Common myeloid progenitor, CD34-positive (primary cell): ENCODE measurements at regions not wholly inside any gene's neighbourhood (a gene's known extent, or its start where the extent isn't known, plus 50 kb on each side); places are given as distances from the start of the nearest gene placed in this dataset.

Source experiments
- CTCF ChIA-PET: fragments of 350-600 bp; sonication (Branson Sonifier 250); formaldehyde crosslinking; loops from one replicate; lab custom pipeline; 2021; ENCODE audit warnings: antibody characterized with exemption; lab: Charles Lee
- POLR2A ChIA-PET: fragments of 350-600 bp; sonication (Branson Sonifier 250); formaldehyde crosslinking; loops from one replicate; lab custom pipeline; 2021; ENCODE audit warnings: antibody characterized with exemption; lab: Charles Lee
- DNase-seq, 3 donors: peaks; one replicate each; pipeline versions ENCODE4 v3.0.0 to v3.0.0-alpha.2; 2013
- H3K27ac ChIP-seq, 2 experiments: 1 replicate in 1 of 2; 2 replicates in 1 of 2; pipeline ENCODE4 v1.7.0; 2013; ENCODE audit warnings: inconsistent platforms in 2 of 2, low read length in 2 of 2, mild to moderate bottlenecking in 2 of 2, low read depth in 1 of 2, moderate library complexity in 1 of 2; ENCODE audit not compliant: severe bottlenecking in 2 of 2, insufficient read depth in 1 of 2, poor library complexity in 1 of 2
- H3K27me3 ChIP-seq, 5 experiments: replicated peaks in 2 of 5; 1 replicate in 3 of 5; 2 replicates in 2 of 5; pipeline versions ENCODE4 v1.6.1 to v1.7.0; 2013; ENCODE audit warnings: low read length in 4 of 5, mild to moderate bottlenecking in 2 of 5, moderate library complexity in 2 of 5, inconsistent platforms in 1 of 5; ENCODE audit not compliant: insufficient read depth in 5 of 5, control insufficient read depth in 4 of 5
- H3K36me3 ChIP-seq, 4 experiments: 1 replicate in 2 of 4; 2 replicates in 2 of 4; pipeline versions ENCODE4 v1.6.1 to v1.7.0; 2013; ENCODE audit warnings: low read length in 3 of 4, control low read depth in 1 of 4, mild to moderate bottlenecking in 1 of 4; ENCODE audit not compliant: control insufficient read depth in 4 of 4, insufficient read depth in 4 of 4
- H3K4me1 ChIP-seq, 4 experiments: 1 replicate in 3 of 4; 2 replicates in 1 of 4; pipeline versions ENCODE4 v1.6.1 to v1.7.1; 2013; ENCODE audit warnings: low read length in 3 of 4, mild to moderate bottlenecking in 3 of 4, control low read depth in 1 of 4, inconsistent platforms in 1 of 4, moderate library complexity in 1 of 4; ENCODE audit not compliant: control insufficient read depth in 4 of 4, insufficient read depth in 4 of 4; ENCODE audit errors: control extremely low read depth in 1 of 4
- H3K4me3 ChIP-seq, 7 experiments: 1 replicate in 4 of 7; 2 replicates in 3 of 7; pipeline versions ENCODE4 v1.5.1 to v1.7.0; 2013; ENCODE audit warnings: mild to moderate bottlenecking in 7 of 7, low read length in 6 of 7, moderate library complexity in 6 of 7, inconsistent platforms in 2 of 7, low read depth in 2 of 7, control low read depth in 1 of 7; ENCODE audit not compliant: insufficient read depth in 4 of 7, control insufficient read depth in 1 of 7; ENCODE audit errors: extremely low read depth in 1 of 7
- H3K9me3 ChIP-seq, 5 experiments: 1 replicate in 4 of 5; 2 replicates in 1 of 5; pipeline versions ENCODE4 v1.6.1 to v1.7.1; 2013; ENCODE audit warnings: low read length in 4 of 5, mild to moderate bottlenecking in 2 of 5, inconsistent platforms in 1 of 5, low read depth in 1 of 5, moderate library complexity in 1 of 5; ENCODE audit not compliant: control insufficient read depth in 4 of 5, insufficient read depth in 2 of 5; ENCODE audit errors: control extremely low read depth in 1 of 5
- WGBS: methylation state at CpG from one replicate; pipeline ENCODE4 v1.1.5; 2013; ENCODE audit not compliant: insufficient coverage; 5-methylcytosine and 5-hydroxymethylcytosine counted together

DNA sequence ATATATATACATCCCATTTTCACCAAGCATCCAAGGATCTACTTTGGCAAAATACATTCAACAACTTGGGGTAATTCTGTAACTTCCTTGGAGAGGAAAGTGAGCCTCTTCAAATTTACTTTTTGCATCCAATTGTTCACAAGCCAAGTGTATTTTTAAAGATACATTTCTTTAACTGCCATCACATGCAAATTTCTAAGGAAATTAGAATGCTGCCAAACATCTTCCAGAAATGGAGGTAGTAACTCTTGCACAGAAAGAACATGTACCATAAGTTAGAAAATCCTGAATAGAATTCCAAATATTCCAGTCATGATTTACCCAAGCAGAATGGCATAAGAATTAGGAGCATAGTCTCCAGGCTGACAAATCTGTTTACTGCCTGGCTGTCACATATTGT lies 220.5 kb upstream of the NWD2 start:
- H3K4me3 ChIP-seq: no peak overlapping the region
- no peak overlapping the region for H3K27ac ChIP-seq
- ChIA-PET POLR2A (no interaction called here), CTCF (no interaction called here)
- H3K4me1 ChIP-seq: no peaks in the 10 kb centered on the region
- H3K9me3 ChIP-seq: no peaks in the 10 kb centered on the region
- no peaks in the 10 kb centered on the region for H3K36me3 ChIP-seq
- DNase-seq: no peak
- no peaks in the 10 kb centered on the region for H3K27me3 ChIP-seq

DNA sequence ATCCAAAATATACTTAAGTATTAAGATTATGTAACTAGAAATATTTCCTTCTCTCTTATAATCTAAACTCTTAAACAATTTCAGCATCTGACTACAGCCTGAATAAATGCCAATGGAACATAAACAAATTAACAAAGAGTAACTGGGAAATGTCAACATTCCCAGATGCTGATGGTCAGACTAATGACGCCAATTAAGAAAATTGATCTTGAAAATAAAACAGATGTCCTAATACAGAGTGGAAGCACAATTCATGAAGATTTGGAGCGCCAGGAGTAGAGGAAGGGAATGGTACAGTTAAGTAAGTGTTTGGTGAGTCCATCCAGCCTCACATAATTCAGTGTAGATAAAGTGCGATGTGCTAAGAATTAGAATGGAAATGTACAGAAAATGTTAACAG lies 203.7 kb upstream of the NWD2 start:
- Histone ChIP-seq H3K9me3 (no peaks in the 10 kb centered on the region), H3K27me3 (no peaks in the 10 kb centered on the region), H3K4me3 (no peak overlapping the region), H3K36me3 (no peaks in the 10 kb centered on the region), H3K27ac (no peak overlapping the region), H3K4me1 (no peaks in the 10 kb centered on the region)
- DNase-seq: no peak
- POLR2A ChIA-PET: no interaction called here
- CTCF ChIA-PET: no interaction called here
- no CpG with 5 or more reads among the region's 3 CpGs for WGBS

DNA sequence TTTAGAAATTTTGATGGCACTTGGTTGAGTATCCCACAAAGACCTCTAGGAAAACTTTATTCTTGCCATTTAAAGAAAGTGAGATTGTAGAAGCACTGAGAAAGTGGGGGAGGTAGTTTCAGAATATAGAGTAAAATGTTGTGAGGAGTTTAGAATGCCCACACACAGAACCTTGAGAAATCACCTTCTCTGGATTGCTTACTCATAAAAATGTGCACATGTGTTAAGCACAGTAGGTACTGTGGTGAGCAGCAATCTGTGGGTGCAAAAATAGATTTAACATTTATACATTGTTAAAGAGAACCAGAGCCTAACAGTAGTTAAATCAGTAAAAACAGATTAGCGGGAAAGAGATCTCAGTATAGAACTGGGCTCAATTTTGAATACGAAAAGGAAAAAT lies 201.2 kb upstream of the NWD2 start:
- no peak for DNase-seq
- H3K36me3 ChIP-seq: no peaks in the 10 kb centered on the region
- ChIA-PET CTCF (no interaction called here), POLR2A (no interaction called here)
- no peaks in the 10 kb centered on the region for H3K4me1 ChIP-seq
- 100% methylated on average over 2 of the region's 2 CpGs for WGBS
- H3K9me3 ChIP-seq: no peaks in the 10 kb centered on the region
- H3K27ac ChIP-seq: no peak overlapping the region
- no peaks in the 10 kb centered on the region for H3K27me3 ChIP-seq
- no peak overlapping the region for H3K4me3 ChIP-seq

DNA sequence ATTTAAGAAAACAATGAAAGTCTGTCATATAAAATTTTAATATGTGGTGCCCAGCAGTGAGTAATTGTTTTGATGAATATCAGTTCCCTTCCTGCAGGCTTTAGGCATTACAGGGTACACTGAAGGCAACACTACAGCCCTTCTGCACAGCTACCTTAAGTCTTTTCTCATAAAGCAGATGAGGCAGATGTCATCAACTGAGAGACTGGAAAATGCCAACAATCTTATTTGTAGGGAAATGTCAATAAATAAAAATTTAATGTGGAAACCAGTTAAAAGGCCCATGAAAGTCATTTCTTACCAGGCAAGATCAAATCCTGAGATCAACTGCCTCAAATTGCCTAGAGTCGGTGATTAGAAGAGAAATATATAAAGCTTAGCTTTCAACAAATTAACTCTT lies 193.4 kb upstream of the NWD2 start:
- H3K36me3 ChIP-seq: no peaks in the 10 kb centered on the region
- no peaks in the 10 kb centered on the region for H3K4me1 ChIP-seq
- POLR2A ChIA-PET: no interaction called here
- H3K27ac ChIP-seq: no peak overlapping the region
- H3K4me3 ChIP-seq: no peak overlapping the region
- H3K27me3 ChIP-seq: no peaks in the 10 kb centered on the region
- DNase-seq: no peak
- WGBS: no CpG with 5 or more reads among the region's 1 CpG
- H3K9me3 ChIP-seq: no peaks in the 10 kb centered on the region
- CTCF ChIA-PET: no interaction called here

DNA sequence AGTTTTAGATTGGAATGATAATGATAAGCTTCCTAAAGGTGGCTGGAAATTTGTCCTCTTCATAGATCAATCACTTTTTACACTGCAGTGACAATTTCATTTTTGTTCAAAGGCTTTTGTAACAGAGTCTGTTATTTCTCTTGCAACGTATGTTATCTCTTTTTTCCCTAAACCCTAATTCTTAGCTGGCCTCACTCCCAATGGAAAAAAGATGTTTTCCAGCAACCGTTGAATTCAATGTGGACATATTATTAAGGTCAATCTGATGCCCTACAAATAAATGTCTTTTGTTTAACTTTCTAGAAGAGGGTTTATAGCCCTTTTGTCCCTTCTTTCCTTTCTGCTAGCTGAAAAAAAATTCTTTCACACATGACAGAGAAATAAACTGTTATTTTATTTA lies 192.7 kb upstream of the NWD2 start:
- no peaks in the 10 kb centered on the region for H3K9me3 ChIP-seq
- H3K27me3 ChIP-seq: no peaks in the 10 kb centered on the region
- WGBS: no CpG with 5 or more reads among the region's 2 CpGs
- no peak overlapping the region for H3K4me3 ChIP-seq
- no peaks in the 10 kb centered on the region for H3K4me1 ChIP-seq
- no peaks in the 10 kb centered on the region for H3K36me3 ChIP-seq
- CTCF ChIA-PET: no interaction called here
- POLR2A ChIA-PET: no interaction called here
- no peak for DNase-seq
- H3K27ac ChIP-seq: no peak overlapping the region

DNA sequence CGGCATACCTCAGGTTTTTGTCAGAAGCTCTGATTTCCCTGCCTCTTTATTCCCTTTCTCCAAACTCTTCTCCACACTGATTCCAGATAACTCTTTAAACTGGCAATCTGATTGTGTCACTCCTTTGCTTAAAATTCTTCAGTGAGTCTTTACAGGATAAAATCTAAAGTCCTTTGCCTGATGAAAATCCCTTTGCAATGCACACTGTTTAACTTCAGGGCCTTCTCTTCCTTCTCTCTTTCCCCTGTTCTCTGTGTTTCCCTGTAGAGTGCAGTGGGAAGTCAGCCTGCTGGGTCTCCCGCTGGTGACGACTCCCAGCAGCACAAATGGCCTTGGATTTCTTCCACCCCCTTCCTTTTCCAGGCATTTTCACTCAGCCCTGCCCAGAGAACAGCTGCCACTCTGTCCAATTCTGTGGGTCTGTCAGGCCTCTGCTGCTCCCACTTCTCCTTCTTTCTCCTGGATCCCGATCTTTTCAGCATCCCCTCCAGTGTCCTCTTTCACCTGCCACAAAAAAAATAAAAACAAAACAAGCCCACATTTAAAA lies 189.9 kb upstream of the NWD2 start:
- H3K9me3 ChIP-seq: no peaks in the 10 kb centered on the region
- H3K27me3 ChIP-seq: no peaks in the 10 kb centered on the region
- H3K4me3 ChIP-seq: no peak overlapping the region
- CTCF ChIA-PET: no interaction called here
- POLR2A ChIA-PET: no interaction called here
- 88% methylated on average over 4 of the region's 4 CpGs for WGBS
- no peak overlapping the region for H3K27ac ChIP-seq
- DNase-seq: no peak
- no peaks in the 10 kb centered on the region for H3K36me3 ChIP-seq
- no peaks in the 10 kb centered on the region for H3K4me1 ChIP-seq

DNA sequence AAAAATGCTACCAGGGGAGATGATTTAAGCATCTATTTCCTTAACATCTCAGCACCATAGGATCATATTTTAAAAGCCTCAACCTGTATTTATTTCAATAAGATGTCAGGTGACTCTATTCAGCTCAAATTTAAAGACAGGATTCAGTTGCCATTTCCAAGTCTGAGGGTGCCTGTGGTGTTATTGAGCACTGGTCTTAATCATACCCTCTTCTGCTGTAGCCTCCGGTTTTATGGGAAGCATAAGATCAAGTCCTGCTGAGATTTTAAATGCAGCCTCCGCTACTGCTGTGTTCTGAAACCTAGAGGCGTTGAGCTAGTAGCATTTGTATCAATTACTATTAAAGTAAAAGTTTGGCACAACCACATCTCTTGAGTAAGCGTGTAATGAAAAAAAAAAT lies 185.7 kb upstream of the NWD2 start:
- no peaks in the 10 kb centered on the region for H3K9me3 ChIP-seq
- ChIA-PET POLR2A (no interaction called here), CTCF (interaction anchor here (1.1 kb wide), 1 partner anchor 12 kb away, joined by 3 read pairs; no protein-coding TSS in a partner anchor)

More for the DNA sequence above, 185.7 kb upstream of the NWD2 start:
- no peak for DNase-seq
- WGBS: 88% methylated on average over 1 of the region's 4 CpGs
- Histone ChIP-seq H3K36me3 (no peaks in the 10 kb centered on the region), H3K4me3 (no peak overlapping the region), H3K27ac (no peak overlapping the region), H3K4me1 (no peaks in the 10 kb centered on the region), H3K27me3 (no peaks in the 10 kb centered on the region)
